ENCODE measurements at regions not wholly inside any gene's neighbourhood (a gene's known extent, or its start where the extent isn't known, plus 50 kb on each side); places are given as distances from the start of the nearest gene placed in this dataset.

- in situ Hi-C loops (cut with MboI; ENCODE audit: low sequenced_read_pairs, unreplicated experiment): no loop called here
- no peak for DNase-seq (ENCODE audit: low spot score)
- no peak for TF ChIP-seq CTCF (IDR thresholded peaks at IDR 0.05; ENCODE audit: borderline replicate concordance, control extremely low read depth, extremely low read depth, insufficient read depth, missing control alignments)
Measured at GRCh38 chrY:7816567-7816966, 905.0 kb upstream of the AMELY start.

GRCh38 chrY:7815921-7816320 lies 904.4 kb upstream of the AMELY start:
- DNase-seq (ENCODE audit: low spot score): no peak
- TF ChIP-seq CTCF (IDR thresholded peaks at IDR 0.05; ENCODE audit: borderline replicate concordance, control extremely low read depth, extremely low read depth, insufficient read depth, missing control alignments): no peak
- in situ Hi-C loops (cut with MboI; ENCODE audit: low sequenced_read_pairs, unreplicated experiment): no loop called here

GRCh38 chrY:7815285-7815684 lies 903.7 kb upstream of the AMELY start:
- DNase-seq (ENCODE audit: low spot score): no peak
- no peak for TF ChIP-seq CTCF (IDR thresholded peaks at IDR 0.05; ENCODE audit: borderline replicate concordance, control extremely low read depth, extremely low read depth, insufficient read depth, missing control alignments)
- in situ Hi-C loops (cut with MboI; ENCODE audit: low sequenced_read_pairs, unreplicated experiment): no loop called here

GRCh38 chrY:7814361-7814760 lies 902.8 kb upstream of the AMELY start:
- in situ Hi-C loops (cut with MboI; ENCODE audit: low sequenced_read_pairs, unreplicated experiment): no loop called here
- DNase-seq (ENCODE audit: low spot score): no peak
- no peak for TF ChIP-seq CTCF (IDR thresholded peaks at IDR 0.05; ENCODE audit: borderline replicate concordance, control extremely low read depth, extremely low read depth, insufficient read depth, missing control alignments)

GRCh38 chrY:7810359-7810758 lies 898.8 kb upstream of the AMELY start:
- in situ Hi-C loops (cut with MboI; ENCODE audit: low sequenced_read_pairs, unreplicated experiment): no loop called here
- TF ChIP-seq CTCF (IDR thresholded peaks at IDR 0.05; ENCODE audit: borderline replicate concordance, control extremely low read depth, extremely low read depth, insufficient read depth, missing control alignments): no peak

GRCh38 chrY:7807516-7807870 lies 895.9 kb upstream of the AMELY start:
- no peak for TF ChIP-seq CTCF (IDR thresholded peaks at IDR 0.05; ENCODE audit: borderline replicate concordance, control extremely low read depth, extremely low read depth, insufficient read depth, missing control alignments)
- DNase-seq (ENCODE audit: low spot score): no peak
- in situ Hi-C loops (cut with MboI; ENCODE audit: low sequenced_read_pairs, unreplicated experiment): no loop called here

More at GRCh38 chrY:7810359-7810758, 898.8 kb upstream of the AMELY start:
- DNase-seq (ENCODE audit: low spot score): no peak

Data from GM13976 (cell line).